ENCODE measurements at regions not wholly inside any gene's neighbourhood (a gene's known extent, or its start where the extent isn't known, plus 50 kb on each side); places are given as distances from the start of the nearest gene placed in this dataset.

DNA sequence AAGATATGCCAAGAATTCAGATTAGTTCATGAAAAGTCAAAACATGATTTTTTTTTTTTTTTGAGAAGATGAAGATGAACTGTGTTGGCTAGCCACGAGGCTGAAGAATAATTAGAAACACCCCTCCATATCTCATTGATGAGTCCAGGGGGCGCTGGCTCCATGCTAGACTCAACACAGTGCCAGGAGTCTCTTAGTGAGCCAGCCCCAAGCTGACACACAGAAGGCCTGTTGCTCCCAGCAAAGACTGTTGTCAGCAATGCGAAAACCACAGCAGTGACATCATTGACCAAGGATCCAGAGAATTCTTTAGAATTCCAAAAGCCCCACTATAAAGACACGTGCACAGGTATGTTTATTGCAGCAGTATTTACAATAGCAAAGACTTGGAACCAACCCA is 185.2 kb downstream of the ANXA2 start:
- no peak for DNase-seq (ENCODE audit: low spot score)

- DNase-seq (ENCODE audit: low spot score) = no peak
Measured at GRCh38 chr15:60213377-60214000, 184.3 kb downstream of the ANXA2 start.

- DNase-seq (ENCODE audit: low spot score) = no peak
Measured at GRCh38 chr15:60214201-60214600, 183.6 kb downstream of the ANXA2 start.

DNA sequence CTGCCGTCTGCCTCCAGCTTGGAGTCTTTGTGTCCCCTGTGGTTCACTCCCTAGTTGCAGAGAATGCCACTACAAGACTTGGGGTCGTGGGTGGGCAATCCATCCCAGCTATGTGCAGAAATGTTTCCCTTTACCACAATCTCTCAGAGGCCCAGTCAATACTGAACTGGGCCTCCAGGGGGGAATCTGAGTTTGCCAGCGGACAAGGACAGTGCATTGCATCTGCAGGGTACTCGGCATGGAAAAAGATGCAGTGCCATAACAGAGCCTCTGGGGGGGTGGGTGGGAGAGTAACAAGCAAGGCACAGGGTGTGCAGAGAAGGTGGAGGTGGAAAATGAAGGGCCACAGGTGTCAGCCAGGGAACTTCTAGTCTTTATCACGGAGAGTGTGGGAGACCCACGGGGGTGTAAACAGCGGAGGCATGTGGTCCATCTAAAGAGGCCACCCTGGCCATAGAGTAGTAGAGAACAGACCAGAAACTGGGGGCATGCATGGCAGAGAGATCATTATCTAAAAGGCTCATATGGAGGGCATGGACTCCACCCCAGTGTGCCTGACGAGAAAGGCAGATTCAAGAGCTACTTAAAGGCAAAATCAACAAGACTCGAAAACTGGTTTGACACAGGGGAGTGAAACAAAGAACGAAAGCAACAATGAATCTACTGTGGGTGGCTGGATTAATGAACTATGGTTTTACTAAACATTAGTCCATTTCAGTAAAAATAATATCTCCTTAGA is 182.4 kb downstream of the ANXA2 start:
- DNase-seq (ENCODE audit: low spot score) = no peak

GRCh38 chr15:60217161-60217560 is 180.6 kb downstream of the ANXA2 start:
- DNase-seq (ENCODE audit: low spot score) = no peak

GRCh38 chr15:60218256-60218655 is 179.5 kb downstream of the ANXA2 start:
- no peak for DNase-seq (ENCODE audit: low spot score)

DNA sequence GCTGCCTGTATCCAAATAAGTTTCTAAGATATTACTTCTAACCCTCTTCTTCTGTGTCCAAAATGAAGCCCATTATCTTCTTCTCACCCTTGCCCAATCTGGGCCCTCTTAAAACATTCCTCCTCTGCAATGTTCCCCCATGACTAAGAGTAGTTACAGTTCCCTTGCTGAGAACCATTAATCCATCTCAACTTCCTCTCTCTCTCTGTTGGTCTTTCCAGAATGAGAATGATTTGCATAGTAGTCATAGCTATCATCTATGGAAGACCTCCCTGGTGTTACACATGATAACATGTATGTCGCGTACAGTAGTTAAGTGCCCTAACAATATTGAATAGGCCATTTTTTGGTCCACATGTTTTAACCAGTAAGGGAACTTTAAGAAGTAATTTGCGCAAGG is 177.9 kb downstream of the ANXA2 start:
- DNase-seq (ENCODE audit: low spot score) = no peak

- no peak for DNase-seq (ENCODE audit: low spot score)
Measured at GRCh38 chr15:60221356-60221755, 176.4 kb downstream of the ANXA2 start.

- DNase-seq (ENCODE audit: low spot score) = no peak
Measured at GRCh38 chr15:60222404-60222803, 175.4 kb downstream of the ANXA2 start.

- no peak for DNase-seq (ENCODE audit: low spot score)
Measured at GRCh38 chr15:60223176-60223575, 174.6 kb downstream of the ANXA2 start.

DNA sequence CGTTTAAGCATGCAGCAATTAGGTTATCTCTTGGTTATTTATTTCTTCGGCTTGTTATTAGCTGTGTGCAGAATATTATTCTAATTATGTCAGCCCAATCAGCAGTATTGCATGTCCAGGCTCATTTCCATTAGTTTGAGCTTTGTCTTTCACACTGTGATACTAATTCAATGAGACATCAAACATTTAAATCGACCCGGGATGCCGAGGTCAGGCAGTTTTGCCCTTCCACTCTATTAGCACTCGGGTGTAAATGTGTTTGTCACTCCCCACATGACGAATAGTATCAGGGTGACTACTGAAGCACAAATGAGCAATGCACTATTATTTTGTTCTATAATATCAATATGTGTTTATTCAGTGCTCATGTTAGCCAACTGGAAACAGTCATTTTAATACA is 170.9 kb downstream of the ANXA2 start:
- DNase-seq (ENCODE audit: low spot score) = no peak

GRCh38 chr15:60228101-60228500 is 169.7 kb downstream of the ANXA2 start:
- DNase-seq (ENCODE audit: low spot score) = no peak

- DNase-seq (ENCODE audit: low spot score) = no peak
Measured at GRCh38 chr15:60228619-60229018, 169.2 kb downstream of the ANXA2 start.

GRCh38 chr15:60235951-60236710 is 161.7 kb downstream of the ANXA2 start:
- no peak for DNase-seq (ENCODE audit: low spot score)

- DNase-seq (ENCODE audit: low spot score) = no peak
Measured at GRCh38 chr15:60237446-60237845, 160.3 kb downstream of the ANXA2 start.

- DNase-seq (ENCODE audit: low spot score) = no peak
Measured at GRCh38 chr15:60243769-60244168, 154.0 kb downstream of the ANXA2 start.

GRCh38 chr15:60244813-60245212 is 153.0 kb downstream of the ANXA2 start:
- DNase-seq (ENCODE audit: low spot score) = no peak

DNA sequence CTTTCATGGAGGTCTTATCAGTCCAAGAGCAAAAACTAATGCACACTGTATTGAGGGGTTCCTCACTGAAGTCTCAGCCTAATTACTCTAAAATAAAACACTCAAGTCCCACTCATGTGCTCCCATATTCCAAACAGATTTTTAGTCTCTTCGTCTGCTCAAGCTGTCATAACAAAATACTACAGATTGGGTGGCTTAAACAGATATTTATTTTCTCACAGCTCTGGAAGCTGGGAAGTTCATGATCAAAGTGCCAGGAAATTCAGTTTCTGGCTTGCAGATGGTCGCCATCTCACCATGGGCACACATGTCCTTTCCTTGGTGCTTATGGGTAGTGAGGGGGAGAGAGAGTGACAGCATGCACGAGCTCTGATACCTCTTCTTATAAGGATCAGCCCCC is 147.5 kb downstream of the ANXA2 start:
- no peak for DNase-seq (ENCODE audit: low spot score)

DNA sequence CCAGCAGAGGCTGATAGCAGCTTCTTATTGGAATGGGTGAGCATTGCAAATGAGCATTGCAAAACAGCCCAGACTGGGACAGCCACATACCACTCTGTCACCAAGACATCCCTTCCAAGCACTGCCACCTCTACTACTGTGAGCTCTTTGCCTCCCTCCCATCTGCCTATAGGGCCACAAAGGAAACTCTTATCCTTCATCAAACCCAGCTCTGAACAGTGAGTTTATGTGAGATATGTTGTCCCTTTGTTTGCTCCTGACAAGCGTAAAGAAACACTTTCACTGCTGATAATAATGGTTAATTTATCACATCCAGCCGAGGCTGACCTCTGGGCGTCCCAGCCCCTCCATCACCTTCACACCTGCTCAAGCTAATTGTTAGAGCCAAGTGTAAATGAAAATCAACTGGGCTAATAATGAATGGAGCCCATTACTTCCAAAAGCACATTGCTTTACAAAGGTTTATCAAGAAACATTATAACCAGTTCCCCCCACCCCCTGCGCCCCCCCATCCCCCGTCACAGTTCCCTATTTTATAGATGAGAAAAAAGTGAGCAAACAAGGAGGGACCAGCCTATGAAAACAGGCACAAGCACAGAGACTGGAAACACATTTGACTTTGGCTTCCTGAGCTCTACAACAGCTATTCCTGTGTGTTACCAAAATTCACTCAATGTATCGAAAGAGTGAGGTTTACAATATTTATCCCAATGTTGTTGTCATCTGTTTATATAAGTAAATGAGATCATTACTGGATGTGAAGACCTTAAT is 146.3 kb downstream of the ANXA2 start:
- no peak for DNase-seq (ENCODE audit: low spot score)

DNA sequence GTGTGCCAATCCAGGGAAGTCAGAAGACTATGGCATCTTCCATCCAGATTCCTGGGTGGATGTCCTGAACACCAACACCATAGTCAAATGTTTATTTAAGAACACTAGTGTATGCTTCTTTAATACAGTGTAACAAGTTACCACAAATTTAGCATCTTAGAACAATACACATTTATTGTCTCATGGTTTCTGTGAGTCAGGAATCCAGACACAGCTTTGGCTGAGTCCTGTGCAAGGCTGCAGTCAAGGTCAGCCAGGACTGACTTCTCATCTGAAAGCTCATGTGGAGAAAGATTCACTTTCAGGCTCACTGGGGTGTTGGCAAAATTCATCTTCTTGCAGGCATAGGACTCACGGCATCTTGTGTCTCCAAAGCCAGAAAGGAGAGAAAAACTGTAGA is 143.4 kb downstream of the ANXA2 start:
- DNase-seq (ENCODE audit: low spot score) = no peak

DNA sequence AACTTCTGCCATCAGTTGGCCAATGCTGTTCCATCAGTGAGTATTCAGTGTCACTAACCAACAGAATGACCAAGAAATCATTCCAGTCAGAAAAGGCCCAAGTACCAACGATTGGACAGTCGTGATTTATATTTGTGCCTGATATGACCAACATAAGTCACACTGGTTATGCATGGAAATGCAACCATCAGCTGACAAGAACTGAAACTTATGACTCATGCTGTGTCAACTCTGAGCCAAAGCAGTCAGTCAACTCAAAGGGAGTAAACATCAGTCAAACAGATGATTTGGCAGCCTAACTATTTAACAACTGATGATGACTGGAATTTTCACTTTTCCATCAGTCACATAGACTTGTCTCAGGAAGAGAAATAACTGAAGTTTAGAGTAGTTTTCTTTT is 142.4 kb downstream of the ANXA2 start:
- no peak for DNase-seq (ENCODE audit: low spot score)

GRCh38 chr15:60257591-60258159 is 140.1 kb downstream of the ANXA2 start:
- DNase-seq (ENCODE audit: low spot score) = no peak

Data from SK-N-DZ (cell line).